OCI-LY1 (cell line): ENCODE measurements at regions not wholly inside any gene's neighbourhood (a gene's known extent, or its start where the extent isn't known, plus 50 kb on each side); places are given as distances from the start of the nearest gene placed in this dataset.

Experiments used
- CTCF ChIP-seq: fragments of 200-600 bp; sonication (generic), shearing (Covaris generic); IDR thresholded peaks from 2 replicates; pipeline ENCODE4 v1.5.1; 2017; ENCODE audit warnings: mild to moderate bottlenecking, antibody characterized with exemption, low read length, moderate library complexity, mixed read lengths
- EZH2 ChIP-seq: fragments of 200-600 bp; sonication (generic), shearing (Covaris generic); IDR thresholded peaks from 2 replicates; pipeline ENCODE4 v1.8.0; 2017; ENCODE audit warnings: borderline replicate concordance, mixed run types, mild to moderate bottlenecking, antibody characterized with exemption, low read length, moderate library complexity, mixed read lengths

DNA sequence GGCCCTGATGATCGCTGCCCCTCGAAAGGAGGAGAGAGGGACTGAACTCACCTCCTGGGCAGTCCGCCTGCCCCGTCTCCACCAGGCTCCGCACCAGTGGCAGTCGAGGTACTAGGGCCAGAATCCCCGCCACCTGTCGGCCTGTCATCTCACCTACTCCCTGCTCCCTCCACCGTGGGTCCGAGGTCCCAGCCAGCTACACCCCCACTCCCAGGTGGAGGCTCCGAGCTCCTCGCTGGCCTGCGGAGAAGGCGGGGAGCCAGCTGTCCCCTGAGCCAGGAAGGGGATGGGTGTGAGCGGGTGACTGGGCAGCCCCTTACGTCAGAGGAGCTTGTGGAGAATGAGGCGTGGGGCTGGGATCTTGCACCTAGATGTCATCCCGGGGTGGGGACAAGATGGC is 1066.5 kb upstream of the MANEA start:
- TF ChIP-seq CTCF (no peak), EZH2 (no peak)
